ENCODE measurements at regions not wholly inside any gene's neighbourhood (a gene's known extent, or its start where the extent isn't known, plus 50 kb on each side); places are given as distances from the start of the nearest gene placed in this dataset.

DNA sequence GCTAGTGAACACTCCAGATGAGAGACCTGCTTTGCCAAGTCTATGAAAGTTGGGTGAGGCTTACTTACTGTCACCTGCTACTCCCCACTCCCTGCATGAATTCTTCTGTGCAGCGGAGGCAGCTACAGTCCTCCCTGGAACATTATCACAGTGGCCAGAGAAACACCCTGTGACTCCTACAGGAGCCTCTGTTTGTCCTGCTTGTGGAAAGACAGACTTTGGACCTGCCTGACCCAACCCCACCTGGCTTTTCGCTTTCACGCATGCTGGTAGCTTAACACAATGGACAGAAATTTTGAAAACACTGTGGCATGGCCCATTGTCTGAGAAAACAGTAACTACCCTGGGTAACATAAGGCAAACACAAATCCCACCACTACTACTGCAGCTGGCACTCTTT lies 1565.5 kb upstream of the CADM2 start:
- TF ChIP-seq, protein P1, sequence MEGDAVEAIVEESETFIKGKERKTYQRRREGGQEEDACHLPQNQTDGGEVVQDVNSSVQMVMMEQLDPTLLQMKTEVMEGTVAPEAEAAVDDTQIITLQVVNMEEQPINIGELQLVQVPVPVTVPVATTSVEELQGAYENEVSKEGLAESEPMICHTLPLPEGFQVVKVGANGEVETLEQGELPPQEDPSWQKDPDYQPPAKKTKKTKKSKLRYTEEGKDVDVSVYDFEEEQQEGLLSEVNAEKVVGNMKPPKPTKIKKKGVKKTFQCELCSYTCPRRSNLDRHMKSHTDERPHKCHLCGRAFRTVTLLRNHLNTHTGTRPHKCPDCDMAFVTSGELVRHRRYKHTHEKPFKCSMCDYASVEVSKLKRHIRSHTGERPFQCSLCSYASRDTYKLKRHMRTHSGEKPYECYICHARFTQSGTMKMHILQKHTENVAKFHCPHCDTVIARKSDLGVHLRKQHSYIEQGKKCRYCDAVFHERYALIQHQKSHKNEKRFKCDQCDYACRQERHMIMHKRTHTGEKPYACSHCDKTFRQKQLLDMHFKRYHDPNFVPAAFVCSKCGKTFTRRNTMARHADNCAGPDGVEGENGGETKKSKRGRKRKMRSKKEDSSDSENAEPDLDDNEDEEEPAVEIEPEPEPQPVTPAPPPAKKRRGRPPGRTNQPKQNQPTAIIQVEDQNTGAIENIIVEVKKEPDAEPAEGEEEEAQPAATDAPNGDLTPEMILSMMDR (IDR thresholded peaks at IDR 0.05; ENCODE audit: insufficient read depth, low read length, severe bottlenecking): no peak
- no peaks in the 10 kb centered on the region for H3K27me3 ChIP-seq (ENCODE audit: control insufficient read depth, insufficient read depth, low read length)
- DNase-seq (ENCODE audit: low read depth): no peak
- no peak overlapping the region for H3K4me3 ChIP-seq (ENCODE audit: low read depth, low read length)
- FAIRE-seq: no peak
- no peaks in the 10 kb centered on the region for H3K36me3 ChIP-seq (ENCODE audit: control insufficient read depth, insufficient read depth, low read length)

DNA sequence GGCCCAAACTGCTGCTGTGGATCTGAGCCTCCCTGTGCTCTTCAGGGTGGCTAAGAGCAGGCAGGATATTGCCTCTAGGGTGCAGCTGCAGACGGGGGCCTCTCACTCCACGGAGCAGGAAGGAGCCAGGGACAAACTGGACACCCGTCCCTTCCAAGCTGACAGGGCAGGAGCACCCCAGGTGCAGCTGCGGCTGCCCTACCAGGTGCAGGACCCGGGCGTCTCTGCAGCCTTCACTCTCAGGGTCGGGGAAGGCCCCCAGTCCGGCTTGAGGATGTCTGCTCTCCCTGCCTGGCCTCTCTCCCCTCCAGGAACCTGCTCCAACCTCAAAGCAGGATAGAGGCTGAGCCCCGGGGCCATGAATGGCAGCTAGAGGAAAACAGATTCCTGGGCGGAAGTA lies 1554.9 kb upstream of the CADM2 start:
- TF ChIP-seq, protein P1 (IDR thresholded peaks at IDR 0.05; ENCODE audit: insufficient read depth, low read length, severe bottlenecking): no peak
- FAIRE-seq (no peak), DNase-seq (ENCODE audit: low read depth) (no peak)
- Histone ChIP-seq H3K36me3 (ENCODE audit: control insufficient read depth, insufficient read depth, low read length) (no peaks in the 10 kb centered on the region), H3K4me3 (ENCODE audit: low read depth, low read length) (no peak overlapping the region), H3K27me3 (ENCODE audit: control insufficient read depth, insufficient read depth, low read length) (no peaks in the 10 kb centered on the region)

DNA sequence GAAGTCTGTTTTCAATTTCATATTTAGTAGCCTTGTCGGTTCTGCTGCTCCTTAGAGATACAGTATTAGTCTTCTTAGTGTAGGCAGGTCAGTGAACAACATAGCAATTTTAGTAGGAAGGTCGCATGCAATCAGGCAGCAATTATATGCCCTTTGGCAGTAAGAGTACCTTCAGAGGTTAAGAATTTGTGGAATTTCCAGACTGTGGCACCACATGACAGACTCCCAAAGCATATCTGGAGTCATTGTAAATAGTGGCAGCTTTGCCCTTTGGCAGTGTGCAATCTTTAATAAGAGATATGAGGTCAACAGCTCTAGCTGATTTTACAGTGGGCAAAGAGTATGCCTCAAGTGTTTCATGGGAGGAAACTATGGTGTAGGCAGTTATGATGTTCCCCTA lies 1532.5 kb upstream of the CADM2 start:
- no peaks in the 10 kb centered on the region for H3K27me3 ChIP-seq (ENCODE audit: control insufficient read depth, insufficient read depth, low read length)
- DNase-seq (ENCODE audit: low read depth) (no peak), FAIRE-seq (no peak)
- no peak overlapping the region for H3K4me3 ChIP-seq (ENCODE audit: low read depth, low read length)
- TF ChIP-seq, protein P1 (IDR thresholded peaks at IDR 0.05; ENCODE audit: insufficient read depth, low read length, severe bottlenecking): no peak
- no peaks in the 10 kb centered on the region for H3K36me3 ChIP-seq (ENCODE audit: control insufficient read depth, insufficient read depth, low read length)

DNA sequence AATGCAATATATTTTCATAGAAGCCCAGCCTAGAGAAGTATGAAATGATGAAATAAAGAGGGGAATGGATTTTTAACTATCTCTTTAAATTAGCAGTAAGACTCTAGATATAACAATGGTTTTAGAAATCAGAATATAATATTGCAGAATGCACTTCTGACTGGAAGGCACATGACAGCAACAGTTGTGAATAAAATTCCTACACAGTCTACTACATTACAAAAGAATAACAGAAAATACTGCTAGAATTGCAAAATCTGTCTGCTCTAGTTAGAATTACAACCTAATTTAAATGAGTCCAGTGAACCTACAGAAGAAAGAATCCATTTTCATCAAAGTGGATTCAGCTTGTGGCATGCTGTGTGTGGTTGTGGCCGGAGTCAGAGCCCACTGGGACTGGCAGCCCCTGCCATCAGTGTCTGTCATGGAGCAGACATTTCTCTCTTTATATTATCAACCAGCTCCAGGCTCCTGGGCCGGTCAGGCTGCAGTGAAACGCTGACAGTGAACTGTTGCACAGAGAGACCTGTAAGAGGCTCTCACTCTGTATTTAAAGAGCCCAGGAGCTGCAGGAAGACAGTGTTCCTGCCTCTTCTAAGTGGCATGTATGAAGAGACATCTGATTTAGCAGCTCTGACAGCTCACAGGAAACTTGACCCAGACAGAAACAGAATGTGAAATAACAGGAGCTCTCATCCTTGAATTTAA lies 1523.8 kb upstream of the CADM2 start:
- no peak for DNase-seq (ENCODE audit: low read depth)
- TF ChIP-seq, protein P1 (IDR thresholded peaks at IDR 0.05; ENCODE audit: insufficient read depth, low read length, severe bottlenecking): no peak
- no peak overlapping the region for H3K4me3 ChIP-seq (ENCODE audit: low read depth, low read length)
- no peaks in the 10 kb centered on the region for H3K36me3 ChIP-seq (ENCODE audit: control insufficient read depth, insufficient read depth, low read length)
- H3K27me3 ChIP-seq (ENCODE audit: control insufficient read depth, insufficient read depth, low read length): no peaks in the 10 kb centered on the region
- FAIRE-seq: no peak

DNA sequence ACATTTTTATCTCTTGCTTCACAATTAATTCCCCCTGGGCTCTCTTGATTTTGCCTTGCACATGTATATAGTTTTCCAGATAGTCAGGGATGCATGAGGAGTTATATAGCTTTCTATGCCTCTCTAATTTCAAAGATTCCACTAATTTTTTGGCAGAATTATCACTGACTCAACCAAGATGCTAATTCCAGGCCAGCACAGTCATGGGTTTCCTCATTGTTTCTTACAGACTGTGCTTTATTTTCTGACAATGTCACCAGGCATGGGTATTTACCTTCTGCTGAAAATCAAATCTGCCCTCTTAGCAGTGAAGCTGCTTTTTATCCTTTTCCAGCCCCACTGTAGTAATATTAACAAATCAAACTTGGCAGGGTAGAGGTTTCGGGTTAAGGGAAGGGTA lies 1520.6 kb upstream of the CADM2 start:
- TF ChIP-seq, protein P1 (IDR thresholded peaks at IDR 0.05; ENCODE audit: insufficient read depth, low read length, severe bottlenecking): no peak
- no peak for FAIRE-seq
- Histone ChIP-seq H3K27me3 (ENCODE audit: control insufficient read depth, insufficient read depth, low read length) (no peaks in the 10 kb centered on the region), H3K4me3 (ENCODE audit: low read depth, low read length) (no peak overlapping the region), H3K36me3 (ENCODE audit: control insufficient read depth, insufficient read depth, low read length) (no peaks in the 10 kb centered on the region)
- DNase-seq (ENCODE audit: low read depth): no peak

DNA sequence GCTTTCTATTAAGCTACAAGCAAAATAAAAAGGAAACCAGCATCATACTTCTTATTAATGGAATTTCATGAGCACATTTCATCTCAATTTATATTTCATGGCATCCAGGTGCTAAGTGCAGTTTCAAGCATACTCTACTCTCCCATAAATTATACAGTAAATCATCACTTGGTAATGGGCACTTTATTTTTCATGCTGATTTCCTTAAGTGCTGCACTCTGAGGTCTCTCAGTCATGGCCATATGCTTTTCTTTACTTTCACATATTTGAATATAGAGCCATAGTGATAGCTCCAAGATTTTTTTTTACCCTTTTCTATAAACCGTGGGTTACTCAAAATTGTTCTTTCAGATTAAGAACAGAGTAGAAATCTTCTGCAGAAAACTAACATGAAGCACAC lies 1505.7 kb upstream of the CADM2 start:
- Histone ChIP-seq H3K36me3 (ENCODE audit: control insufficient read depth, insufficient read depth, low read length) (no peaks in the 10 kb centered on the region), H3K27me3 (ENCODE audit: control insufficient read depth, insufficient read depth, low read length) (no peaks in the 10 kb centered on the region), H3K4me3 (ENCODE audit: low read depth, low read length) (no peak overlapping the region)
- TF ChIP-seq, protein P1 (IDR thresholded peaks at IDR 0.05; ENCODE audit: insufficient read depth, low read length, severe bottlenecking): no peak
- FAIRE-seq (no peak), DNase-seq (ENCODE audit: low read depth) (no peak)
